22Rv1 (cell line): ENCODE measurements at regions not wholly inside any gene's neighbourhood (a gene's known extent, or its start where the extent isn't known, plus 50 kb on each side); places are given as distances from the start of the nearest gene placed in this dataset.

ENCODE experiments used
- ZFX ChIP-seq: fragments of 450-650 bp; IDR thresholded peaks from 2 replicates; pipeline ENCODE4 v1.6.1; 2017; ENCODE audit warnings: antibody characterized with exemption, borderline replicate concordance
- TF ChIP-seq, protein P1 (sequence below): fragments of 450-650 bp; IDR thresholded peaks from 2 replicates; pipeline ENCODE4 v1.5.1; 2017; ENCODE audit warnings: mild to moderate bottlenecking

DNA sequence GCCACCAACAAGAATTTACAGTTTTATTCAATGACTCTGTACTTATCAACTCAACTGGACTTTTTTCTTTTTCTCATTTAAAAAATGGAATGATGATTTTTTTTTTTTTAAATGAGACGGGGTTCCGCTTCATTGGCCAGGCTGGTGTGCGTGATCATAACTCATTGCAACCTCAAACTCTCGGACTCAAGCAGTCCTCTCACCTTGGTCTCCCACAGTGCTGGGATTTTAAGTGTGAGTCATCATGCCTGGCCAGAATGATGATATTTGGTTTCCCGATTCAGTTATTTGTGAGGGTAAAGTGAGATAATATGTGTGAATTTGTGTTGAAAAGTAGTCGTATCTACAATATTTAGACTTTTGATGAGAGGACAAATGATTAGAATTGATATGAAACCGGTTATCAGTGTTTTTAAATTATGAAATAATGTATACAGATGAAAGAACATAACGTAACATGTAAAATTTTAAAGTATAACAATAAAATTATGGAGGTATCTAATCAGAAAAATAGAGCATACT, 66.0 kb upstream of the UNC5C start:
- TF ChIP-seq, protein P1, sequence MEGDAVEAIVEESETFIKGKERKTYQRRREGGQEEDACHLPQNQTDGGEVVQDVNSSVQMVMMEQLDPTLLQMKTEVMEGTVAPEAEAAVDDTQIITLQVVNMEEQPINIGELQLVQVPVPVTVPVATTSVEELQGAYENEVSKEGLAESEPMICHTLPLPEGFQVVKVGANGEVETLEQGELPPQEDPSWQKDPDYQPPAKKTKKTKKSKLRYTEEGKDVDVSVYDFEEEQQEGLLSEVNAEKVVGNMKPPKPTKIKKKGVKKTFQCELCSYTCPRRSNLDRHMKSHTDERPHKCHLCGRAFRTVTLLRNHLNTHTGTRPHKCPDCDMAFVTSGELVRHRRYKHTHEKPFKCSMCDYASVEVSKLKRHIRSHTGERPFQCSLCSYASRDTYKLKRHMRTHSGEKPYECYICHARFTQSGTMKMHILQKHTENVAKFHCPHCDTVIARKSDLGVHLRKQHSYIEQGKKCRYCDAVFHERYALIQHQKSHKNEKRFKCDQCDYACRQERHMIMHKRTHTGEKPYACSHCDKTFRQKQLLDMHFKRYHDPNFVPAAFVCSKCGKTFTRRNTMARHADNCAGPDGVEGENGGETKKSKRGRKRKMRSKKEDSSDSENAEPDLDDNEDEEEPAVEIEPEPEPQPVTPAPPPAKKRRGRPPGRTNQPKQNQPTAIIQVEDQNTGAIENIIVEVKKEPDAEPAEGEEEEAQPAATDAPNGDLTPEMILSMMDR, result no peak
- TF ChIP-seq ZFX, result no peak
